ENCODE measurements at regions not wholly inside any gene's neighbourhood (a gene's known extent, or its start where the extent isn't known, plus 50 kb on each side); places are given as distances from the start of the nearest gene placed in this dataset.
"Not testable (repeated sequence)": the region's sequence is repeated elsewhere in the genome, so short reads cannot be mapped to it uniquely, and the experiment has no call there.

- DNase-seq (ENCODE audit: low read depth): no peak
Observed at GRCh38 chr3:20729185-20729584, 543.2 kb upstream of the SGO1 start.

DNA sequence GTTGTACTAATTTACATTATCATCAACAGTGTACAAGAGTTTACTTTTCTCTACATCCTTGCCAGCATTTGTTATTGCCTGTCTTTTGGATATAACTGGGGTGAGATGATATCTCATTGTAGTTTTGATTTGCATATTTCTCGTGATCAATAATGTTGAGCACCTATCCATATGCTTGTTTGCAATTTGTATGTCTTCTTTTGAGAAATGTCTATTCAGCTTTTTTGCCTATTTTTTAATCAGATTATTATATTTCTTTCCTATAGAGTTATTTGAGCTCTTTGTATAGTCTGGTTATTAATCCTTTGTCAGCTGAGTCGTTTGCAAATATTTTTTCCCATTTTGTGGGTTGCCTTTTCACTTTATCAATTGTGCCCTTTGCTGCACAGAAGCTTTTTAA, 540.8 kb upstream of the SGO1 start:
- no peak for DNase-seq (ENCODE audit: low read depth)

DNA sequence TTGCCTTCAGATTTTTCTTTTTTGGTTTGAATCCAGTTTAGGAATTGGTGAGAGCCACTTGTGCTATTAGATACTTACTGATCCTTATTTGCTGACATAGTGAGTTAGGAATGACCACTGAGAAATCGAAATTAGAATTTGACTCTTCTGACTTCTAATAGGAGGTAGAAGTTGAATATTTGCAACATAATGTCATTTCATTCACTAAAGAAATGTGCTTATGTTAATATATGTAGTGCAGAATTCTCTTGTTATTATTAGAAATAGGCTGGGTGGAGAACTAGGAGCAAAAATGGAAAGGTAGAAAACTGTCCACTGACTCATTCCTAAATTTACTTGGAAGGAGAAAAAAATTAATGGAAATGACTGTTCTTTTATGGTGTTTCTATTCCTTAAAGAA, 538.2 kb upstream of the SGO1 start:
- no peak for DNase-seq (ENCODE audit: low read depth)

- not testable (repeated sequence) for DNase-seq (ENCODE audit: low read depth)
Observed at GRCh38 chr3:20716425-20716824, 530.4 kb upstream of the SGO1 start.

DNA sequence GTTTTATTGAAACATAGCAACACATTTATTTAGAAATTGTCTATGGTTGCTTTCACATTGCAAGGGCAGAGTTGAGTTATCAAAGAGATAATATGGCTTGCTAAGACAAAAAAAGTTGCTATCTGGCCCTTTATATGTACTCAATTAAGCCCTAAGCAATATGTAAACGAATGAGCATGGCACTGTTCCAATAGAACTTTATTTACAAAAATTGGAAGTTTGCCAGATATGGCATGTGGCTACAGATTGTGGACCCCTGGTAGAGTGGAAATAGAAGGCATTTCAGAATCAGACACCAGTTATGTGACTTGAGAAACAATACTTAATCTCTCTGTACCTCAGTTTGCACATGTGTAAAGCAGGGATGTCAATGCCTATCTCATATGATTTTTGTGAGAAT, 515.6 kb upstream of the SGO1 start:
- DNase-seq (ENCODE audit: low read depth): no peak

DNA sequence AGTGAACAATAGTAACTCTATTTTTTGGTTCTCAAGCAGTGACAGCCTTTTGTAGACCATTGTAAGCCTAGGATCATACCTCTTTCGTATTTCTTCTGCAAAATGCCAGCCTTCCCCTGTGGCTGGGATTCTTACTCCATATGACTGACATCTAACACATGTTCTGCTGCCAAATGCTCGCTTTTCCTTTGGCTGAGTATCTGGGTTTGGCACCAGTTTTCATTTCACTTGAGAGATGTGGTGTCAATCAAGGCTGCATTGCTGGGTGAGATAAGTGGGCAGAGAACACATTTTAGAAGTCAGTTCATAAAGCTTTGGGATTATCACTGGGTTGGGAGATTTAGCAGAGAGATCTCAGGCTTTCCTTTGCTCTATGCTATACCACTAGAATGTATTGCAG, 514.7 kb upstream of the SGO1 start:
- DNase-seq (ENCODE audit: low read depth): no peak

- DNase-seq (ENCODE audit: low read depth): no peak
Observed at GRCh38 chr3:20698896-20699295, 512.9 kb upstream of the SGO1 start.

GRCh38 chr3:20696388-20697150, 510.6 kb upstream of the SGO1 start:
- no peak for DNase-seq (ENCODE audit: low read depth)

GRCh38 chr3:20692675-20693074, 506.7 kb upstream of the SGO1 start:
- DNase-seq (ENCODE audit: low read depth): no peak

DNA sequence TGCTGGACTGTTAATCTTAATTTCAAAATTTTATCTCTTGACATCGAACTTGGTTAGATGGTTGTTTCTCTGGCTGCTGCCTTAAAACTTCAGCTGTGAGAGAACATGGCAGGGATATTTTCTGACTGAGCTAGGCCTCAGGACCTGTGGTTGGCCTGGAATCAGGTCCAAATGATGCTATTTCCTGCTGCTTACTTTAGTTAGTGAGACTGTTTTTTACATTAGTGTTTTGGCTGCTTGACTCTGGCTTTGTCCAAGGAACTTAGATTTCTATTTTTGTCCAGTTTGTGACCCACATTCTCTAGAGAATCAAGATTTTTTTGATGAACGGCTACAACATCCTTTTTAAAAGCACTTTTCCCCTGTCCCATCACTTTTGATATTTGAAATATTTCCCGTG, 497.9 kb upstream of the SGO1 start:
- peak; percentile 42 for DNase-seq (ENCODE audit: low read depth)

DNA sequence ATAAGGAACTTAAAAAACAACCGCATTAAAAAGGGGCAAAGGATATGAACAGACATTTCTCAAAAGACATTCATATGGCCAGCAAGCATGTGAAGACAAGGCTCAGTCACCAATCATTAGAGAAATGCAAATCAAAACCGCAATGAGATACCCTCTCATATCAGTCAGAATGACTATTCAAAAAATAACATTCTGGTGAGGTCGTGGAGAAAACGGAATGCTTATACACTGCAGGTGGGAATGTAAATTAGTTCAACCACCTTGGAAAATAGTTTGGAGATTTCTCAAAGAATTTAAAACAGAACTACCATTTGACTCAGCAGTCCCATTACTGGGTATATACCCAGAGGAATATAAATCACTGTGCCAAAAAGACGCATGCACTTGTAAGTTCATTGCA, 496.6 kb upstream of the SGO1 start:
- DNase-seq (ENCODE audit: low read depth): no peak

- no peak for DNase-seq (ENCODE audit: low read depth)
Observed at GRCh38 chr3:20680990-20681628, 495.1 kb upstream of the SGO1 start.

DNA sequence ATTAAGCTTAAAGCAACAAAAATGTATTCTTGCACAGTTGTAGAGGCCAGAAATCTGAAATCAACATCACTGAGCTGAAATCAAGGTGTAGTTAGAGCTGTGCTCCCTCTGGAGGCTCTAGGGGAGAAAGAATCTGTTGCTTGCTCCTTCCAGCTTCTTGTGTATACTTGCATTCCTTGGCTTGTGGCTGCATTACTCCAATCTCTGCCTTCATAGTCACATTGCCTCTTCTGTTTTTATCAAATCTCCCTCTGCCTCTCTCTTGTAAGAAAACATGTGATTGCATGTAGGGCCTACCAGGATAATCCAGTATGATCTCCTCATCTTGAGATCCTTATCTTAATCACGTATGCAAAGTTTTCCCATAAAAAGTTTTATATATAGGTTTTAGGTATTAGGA, 487.9 kb upstream of the SGO1 start:
- DNase-seq (ENCODE audit: low read depth): no peak

DNA sequence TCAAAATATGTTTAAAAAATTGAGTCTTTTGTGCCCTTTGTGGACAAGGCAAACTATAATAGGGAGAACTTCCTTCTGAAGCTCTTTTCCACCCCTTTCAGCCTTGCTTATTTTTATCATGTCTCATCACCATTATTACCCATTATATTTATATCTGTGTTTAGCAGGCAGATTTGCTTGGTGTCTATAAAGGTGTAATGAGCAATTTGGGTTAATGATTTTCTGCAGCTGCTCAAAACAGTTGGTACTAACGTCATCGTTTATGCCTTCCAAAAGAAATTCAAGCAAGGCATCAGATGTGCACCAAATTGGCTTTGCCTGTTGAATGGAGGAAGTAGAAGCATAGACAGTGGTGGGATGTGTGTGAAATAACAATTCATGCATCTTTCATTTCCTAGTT, 483.7 kb upstream of the SGO1 start:
- no peak for DNase-seq (ENCODE audit: low read depth)

DNA sequence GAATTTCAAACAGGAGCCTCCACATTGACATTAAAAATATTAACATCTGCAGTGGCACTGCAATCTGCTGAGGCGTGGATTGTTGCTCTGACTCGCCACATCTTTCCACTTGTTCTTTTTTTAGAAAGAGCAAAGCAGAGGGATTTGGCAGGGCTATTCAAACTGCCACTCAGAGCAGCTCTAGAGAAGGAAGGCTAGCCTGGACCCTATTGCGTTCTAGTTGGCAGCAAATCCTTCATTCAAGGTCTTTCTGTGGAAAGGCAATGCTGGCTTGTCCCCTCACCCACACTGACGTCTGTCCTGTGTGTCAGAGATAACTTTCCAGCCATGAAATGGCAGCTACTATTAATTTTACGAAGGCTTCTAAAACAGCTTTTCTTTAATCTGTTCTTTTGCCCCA, 483.2 kb upstream of the SGO1 start:
- DNase-seq (ENCODE audit: low read depth): no peak

GRCh38 chr3:20668411-20668810, 482.4 kb upstream of the SGO1 start:
- no peak for DNase-seq (ENCODE audit: low read depth)

DNA sequence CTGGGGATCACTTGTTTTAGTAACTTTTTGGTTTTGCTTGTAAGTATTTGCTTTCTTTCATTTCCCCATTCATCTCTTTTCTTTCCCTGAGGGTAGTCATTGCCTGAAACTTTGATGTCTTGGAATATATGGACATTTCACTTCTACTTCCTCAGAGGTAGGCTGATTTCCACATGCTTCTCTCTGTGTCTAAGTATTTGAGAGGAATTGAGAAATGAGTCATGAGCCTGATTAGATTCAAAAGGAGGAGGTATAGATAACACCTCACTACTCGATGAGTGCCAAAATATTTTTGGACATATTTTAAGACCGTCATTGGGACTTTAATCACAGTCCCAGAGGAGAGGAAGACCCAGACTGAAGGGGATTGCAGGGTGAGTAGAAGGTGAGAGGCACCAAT, 480.1 kb upstream of the SGO1 start:
- no peak for DNase-seq (ENCODE audit: low read depth)

- peak; percentile 27 for DNase-seq (ENCODE audit: low read depth)
Observed at GRCh38 chr3:20658491-20658890, 472.5 kb upstream of the SGO1 start.

DNA sequence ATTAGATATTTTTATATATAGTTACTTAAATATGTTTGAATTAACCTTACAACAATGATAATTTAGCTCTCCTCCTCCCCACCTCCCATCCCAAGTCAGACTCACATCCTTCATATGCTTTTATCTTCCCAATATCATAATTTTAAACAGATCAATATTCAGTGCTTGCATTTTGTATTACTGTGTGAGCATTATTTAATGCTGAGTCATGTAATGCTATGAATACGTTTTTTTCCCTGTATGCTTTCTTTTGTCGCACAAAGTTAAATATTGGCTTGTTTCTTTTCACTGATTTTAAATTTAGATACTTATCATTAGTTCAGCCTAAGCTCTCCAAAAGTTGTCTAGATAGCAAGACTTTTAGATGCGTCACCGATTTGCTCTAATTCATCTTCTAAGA, 471.6 kb upstream of the SGO1 start:
- no peak for DNase-seq (ENCODE audit: low read depth)

DNA sequence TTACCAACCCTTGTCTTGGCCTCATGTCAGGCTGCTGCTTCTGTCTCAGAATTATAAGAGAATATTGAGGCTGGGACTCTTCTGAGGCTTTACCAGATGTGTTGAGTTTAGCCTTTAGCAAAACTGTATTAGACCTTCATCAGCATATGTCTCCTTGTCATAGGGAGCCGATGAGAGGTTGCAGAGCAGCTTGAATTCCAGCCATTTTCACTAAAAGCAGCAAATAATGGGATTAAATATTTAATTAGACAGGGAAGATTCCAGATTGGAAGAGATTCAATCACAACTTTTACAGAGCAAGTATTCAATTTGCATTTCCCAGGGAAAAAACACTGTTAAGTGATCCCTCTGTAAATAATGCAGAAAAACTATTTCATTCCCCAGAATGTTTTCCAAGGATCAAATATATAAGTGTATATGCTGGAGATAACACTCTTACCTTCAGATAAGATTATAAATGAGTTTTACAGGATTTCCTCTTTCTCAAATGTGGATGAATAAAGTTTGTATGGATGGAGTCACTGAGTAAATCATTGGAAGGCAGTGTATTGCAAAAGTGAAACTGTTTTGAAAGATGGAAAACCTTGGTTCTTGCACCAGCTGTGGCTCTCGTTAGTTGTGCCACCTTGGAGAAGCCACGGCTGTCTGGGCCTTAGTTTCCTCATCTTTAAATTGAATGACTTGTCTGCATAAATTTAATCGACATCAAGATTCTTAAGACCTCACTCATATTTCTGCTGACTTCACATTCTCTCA, 466.4 kb upstream of the SGO1 start:
- no peak for DNase-seq (ENCODE audit: low read depth)

DNA sequence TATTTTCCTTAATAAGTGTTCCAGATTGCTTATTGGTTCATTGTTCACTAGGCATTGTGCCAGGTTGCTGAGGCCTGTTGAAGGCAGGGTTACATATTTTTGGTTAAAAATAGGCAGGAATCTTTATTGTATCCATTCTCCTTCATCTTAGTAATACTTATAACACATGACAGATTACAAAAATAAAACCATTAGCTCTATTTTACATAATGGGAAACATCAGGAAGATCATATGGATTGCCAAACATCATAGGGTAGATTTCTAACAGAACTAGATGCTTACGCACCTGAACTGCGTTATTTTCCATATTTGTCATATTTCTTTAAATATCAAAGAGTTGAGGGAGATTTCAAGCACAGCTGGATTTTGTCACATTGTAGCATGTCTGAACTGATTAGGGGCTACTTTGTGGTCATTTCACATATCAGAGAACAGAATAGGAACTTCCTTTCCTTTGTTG, 462.9 kb upstream of the SGO1 start:
- peak; percentile 51 for DNase-seq (ENCODE audit: low read depth)

- peak; percentile 83 for DNase-seq (ENCODE audit: low read depth)
Observed at GRCh38 chr3:20648294-20648693, 462.3 kb upstream of the SGO1 start.

DNA sequence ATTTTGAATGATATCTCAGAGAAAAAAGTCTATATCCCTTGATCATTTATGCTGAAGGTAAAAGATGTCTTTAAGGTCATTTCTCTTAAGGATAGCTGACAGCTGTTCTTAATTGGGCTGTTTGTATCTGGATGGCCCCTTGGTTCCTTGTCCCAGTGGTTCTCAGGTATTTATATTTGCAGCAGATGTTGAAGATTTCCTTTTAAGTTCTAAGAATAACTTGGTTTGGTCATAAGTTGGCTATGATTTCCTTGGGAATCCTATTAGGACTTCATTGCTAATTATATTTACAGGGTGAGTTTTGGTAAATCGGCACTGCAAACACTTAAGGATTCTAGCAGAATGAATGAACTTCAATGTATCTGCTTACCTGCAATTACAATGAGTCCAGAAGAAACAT, 460.4 kb upstream of the SGO1 start:
- DNase-seq (ENCODE audit: low read depth): no peak
